HG02938 (cell line): ENCODE measurements at regions not wholly inside any gene's neighbourhood (a gene's known extent, or its start where the extent isn't known, plus 50 kb on each side); places are given as distances from the start of the nearest gene placed in this dataset.

Experiments
- ATAC-seq: cut with Tn5 transposase; IDR thresholded peaks from one replicate; pipeline ENCODE4 v1.9.1; 2021; ENCODE audit warnings: mild to moderate bottlenecking, moderate library complexity; ENCODE audit not compliant: unreplicated experiment

DNA sequence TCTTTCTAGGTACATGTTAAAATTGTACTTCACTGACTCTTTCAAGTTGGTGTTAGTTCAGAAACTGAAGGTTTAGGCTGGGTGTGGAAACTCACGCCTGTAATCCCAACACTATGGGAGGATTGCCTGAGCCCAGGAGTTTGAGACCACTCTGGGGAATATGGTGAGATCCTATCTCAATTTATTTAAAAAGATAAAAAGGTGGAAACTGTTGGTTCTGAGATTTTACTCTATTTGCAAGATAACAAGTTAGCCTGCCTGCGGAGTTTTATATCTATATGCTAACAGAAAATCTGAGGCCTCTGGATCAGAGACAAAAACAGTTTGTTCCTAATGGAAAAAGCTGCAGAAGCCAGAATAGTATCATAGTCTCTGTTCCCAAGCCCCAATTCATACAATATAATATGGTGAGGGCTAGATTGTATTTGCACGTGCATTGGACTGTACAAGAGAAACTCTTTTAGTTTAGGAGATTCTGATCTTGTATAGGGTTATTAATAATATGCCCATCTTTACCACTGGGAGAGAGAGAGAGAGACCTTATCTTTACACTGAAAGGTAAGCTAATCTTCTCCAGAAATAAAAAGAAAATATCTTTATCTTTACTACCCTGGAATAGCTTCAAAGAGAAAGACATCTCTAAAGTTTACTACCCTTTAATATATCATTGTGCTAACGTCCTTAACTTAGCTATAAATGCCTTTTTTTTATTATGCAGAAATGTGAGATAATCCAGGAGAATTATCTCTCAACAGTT lies 1267.6 kb downstream of the OTOL1 start:
- no peak for ATAC-seq

DNA sequence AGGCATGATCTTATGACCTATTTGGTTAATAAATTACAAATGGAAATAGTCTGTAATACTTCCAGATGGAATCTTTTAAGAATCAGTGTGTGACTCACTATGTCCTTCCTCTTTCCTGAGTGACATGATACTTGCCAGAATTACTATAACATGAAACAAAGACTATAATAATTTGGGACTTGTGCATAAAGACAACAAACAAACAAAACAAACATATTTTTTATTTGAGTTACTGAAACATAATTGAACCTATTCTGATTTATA lies 1268.1 kb downstream of the OTOL1 start:
- no peak for ATAC-seq

DNA sequence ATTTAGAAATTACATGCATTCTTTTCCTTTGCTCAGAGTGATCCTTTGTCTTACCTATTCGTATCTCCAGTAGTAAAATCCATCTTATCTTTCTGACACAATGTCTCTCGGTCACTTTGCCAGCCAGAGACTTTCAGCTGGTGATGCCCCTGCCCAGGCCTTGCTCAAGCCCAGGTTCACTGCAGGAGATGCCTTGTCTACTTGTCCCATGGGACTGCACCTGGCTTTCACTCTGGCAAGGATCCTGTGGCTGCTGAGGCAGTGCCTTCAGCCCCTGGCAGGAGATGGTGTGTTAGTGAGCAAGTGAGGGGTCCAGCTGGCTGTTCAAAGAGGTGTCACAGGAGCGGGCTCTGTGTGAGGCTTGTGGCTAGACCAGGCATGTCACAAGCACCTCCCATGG lies 1268.9 kb downstream of the OTOL1 start:
- no peak for ATAC-seq

DNA sequence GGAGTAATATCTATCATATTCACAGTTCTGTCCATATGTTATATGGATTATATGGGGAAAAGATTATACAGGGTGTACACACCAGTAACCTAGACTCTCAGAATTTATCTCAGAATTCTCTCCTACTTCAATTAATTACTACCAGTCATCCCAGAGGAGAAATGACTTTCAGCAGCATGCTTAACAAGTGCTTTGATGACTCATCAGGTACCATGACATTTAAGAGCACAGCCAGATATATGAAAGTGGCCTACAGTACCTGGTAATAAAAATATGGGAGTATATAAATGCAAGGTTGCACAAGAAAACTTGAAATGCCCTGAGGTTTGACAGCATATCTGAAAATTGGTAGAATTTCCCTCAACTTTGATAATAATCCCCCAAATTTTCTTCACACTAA lies 1273.0 kb downstream of the OTOL1 start:
- no peak for ATAC-seq

DNA sequence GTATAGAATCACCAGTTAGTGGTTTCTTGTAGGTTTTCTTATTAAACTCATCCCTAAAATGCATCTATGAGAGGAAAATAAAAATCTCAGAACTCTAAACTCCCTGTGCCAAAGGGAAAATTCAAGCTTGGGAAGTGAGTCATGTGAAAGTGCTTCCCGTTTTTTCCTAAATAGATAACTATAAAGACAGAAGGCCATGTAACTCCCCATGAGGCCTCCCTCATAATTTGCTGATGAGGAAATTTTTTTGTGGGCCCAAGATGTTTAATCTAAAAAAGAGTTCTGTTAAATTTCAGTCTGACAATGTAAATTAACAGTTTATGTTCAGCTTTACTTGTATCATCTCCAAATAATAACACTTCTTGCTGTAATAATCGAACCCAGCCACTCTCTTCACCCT lies 1273.9 kb downstream of the OTOL1 start:
- ATAC-seq: no peak

DNA sequence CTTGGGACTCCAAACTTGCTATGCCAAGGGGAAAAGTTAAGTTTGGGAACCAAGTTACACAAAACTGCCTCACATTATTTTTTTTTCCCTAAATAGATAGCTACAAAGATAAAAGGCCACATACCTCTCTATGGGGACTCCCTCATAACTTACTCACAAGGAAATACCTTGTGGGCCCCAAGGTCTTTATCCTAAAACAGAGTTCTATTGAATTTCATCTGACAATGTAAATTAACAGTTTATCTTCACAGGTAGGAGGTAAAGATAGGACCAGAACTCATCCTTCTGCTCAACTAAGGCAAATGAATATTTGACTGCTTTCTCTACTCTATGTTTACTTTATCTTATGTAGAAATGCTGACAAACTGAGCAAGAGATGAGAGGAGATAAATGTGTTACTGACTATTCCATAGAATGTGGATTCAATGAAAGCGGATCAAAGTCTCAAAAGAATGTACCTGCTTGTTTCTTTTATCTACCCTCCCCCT lies 1278.0 kb downstream of the OTOL1 start:
- ATAC-seq: no peak

DNA sequence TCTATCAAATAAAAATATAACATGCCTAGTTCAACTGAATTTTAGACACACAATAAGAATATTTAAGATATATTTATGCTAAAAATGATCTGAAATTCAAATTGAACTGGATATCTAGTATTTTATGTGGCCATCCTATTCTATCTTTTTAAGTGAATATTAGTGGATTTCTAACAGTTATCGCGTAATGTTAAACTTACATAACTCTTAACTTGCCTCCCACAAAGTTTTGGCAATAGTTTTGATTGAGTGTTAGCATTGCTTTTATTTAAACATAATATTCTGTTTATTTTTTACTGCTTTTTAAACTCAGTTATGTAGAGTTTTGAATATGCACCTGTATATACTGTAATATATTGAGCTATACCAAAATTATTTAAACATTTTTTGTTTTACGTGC lies 1279.5 kb downstream of the OTOL1 start:
- ATAC-seq: no peak

DNA sequence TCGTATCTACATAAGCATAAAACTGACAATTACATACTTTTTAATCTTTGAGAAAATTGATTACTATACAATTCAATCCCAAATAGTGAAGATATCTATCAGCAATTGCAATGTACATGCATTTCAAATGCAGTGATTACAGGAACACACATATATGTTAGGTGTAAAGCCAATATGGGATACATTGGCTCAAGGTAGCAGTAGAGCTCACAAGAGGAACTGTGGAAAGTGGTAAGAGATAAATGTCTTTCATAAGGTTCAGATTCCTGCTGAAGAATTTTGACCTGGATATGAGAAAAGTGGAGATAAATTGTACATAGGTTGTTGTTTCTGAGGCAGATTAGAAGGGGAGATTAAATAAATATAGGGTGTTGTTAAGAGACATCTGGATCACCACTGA lies 1280.5 kb downstream of the OTOL1 start:
- no peak for ATAC-seq

DNA sequence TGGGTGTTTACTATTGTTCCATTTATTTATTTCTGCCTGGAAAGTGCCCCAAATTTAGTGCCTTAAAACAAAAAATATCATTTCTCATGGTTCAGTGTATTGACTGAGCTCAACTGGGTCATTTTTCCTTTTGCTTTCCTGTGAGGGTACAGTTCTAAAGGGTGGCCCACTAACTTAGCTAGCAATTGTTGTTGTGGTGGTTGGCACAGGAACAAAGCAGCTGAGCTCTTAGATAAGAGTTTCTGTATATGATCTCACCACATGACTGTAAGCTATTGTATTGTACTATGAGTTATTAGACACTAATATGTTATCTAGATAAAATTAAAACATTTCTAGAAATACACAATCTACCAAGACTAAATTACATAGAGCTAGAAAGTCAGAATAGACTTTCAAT lies 1283.7 kb downstream of the OTOL1 start:
- no peak for ATAC-seq

DNA sequence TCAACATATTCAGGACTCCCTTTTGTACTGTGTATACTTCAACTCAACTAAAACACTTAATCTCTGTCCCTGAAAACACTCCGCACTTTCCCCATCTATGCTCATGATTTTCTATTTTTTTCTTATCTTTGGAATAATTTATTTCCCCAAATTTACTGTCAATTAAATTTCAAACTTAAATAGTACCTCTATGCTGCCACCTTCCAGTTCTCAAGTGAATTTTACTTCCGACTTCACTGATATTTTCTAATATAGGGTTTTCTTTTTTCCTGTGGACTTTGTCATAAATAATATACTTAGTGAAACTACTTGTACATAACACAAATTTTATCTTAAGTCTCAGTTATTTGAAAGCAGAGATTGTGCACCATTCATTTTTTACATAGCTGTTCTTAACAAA lies 1303.3 kb downstream of the OTOL1 start:
- no peak for ATAC-seq

DNA sequence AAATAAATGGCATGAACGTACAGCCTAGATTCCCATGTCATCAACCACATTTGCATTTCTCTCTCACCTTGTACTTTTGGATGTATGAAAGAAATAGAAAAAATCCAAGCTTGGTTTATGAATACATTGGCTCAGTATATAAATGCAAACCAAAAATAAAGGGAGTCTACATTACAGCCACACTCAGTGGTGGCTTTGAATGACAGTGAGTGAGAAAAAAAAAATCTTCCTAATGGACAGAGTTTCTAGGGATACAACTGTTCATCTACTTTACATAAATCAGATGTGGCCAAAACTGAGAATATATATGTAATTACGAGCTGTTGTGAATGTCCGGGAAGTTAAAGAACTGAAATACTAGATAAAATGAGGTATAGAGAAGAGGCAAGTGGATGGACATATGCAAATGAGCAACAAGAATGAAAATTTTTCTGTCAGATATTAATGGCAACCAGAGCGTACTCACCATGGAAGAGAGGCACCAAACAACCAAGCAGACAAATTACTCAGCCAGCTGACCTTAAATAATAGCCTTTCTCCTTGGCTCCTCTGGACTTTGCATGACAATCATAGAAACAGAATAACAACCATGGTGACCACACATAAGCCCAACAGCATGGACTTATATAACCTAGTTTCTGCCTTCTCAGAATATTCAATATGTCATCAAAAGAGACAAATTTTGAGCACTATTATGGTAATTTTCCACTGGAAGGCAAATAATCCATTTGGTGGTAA lies 1305.8 kb downstream of the OTOL1 start:
- no peak for ATAC-seq

DNA sequence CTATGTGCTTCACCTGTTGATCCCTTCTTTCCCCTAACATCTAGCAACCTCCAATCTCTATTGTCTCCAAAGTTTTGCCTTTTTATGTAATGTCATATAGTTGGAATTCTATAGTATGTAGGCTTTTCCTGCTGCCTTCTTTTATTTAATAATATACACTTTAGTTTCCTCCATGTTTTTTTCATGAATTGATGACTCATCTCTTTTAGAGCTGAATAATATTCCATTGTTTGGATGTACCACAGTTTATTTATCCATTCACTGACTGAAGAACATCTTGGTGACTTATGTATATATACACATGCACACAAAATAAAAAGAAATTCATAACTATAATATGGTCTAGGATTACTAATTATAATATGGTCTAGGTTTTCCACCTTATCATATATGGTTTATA lies 1314.2 kb downstream of the OTOL1 start:
- no peak for ATAC-seq

DNA sequence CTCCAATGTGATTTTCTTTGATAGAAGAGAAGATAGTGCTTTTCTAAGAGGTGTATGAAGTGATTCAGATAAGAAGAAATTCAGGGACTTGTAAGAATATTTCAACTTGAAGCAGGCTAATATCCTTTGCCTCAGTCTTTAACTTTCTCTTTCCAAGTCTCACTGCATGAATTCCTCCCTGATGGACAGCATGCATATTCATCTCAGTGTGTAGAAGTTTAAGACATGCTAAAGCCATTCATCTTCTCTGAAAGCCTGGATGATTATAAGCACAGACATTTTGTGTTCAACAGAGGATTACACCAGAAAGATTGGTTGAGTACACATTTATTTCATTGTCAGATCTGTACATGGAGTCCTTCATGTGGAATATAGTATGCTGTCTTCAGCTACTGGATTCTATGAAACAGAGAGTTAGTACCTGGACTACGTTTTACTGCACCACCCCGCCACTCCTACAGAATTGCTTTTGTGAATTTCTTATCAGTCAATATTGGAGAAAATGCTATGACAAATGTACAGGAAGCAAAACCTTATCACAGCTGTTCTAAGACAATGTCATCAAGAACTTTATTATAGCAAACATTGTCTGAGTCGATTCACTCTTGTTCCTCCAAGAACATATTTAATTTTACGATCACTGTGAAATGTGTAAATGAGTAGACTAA lies 1346.1 kb downstream of the OTOL1 start:
- no peak for ATAC-seq

DNA sequence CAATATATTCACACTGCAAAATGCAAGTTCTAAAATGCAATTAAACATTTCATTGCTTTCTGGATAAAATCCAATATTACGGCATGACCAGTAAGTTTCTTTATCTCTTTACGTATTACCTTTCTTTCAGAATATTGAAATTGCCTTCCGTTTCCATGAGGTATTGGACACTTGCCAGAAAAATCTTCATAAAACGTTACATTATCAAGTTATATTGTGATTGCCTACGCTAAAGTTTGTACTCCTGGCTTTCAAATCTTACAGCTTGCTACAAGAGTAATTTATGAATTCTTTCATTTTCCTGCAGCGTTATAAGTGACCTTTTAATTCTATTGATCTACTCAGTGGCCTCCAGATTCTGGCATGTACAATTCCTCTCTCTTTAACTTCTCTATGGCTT lies 1349.3 kb downstream of the OTOL1 start:
- no peak for ATAC-seq

DNA sequence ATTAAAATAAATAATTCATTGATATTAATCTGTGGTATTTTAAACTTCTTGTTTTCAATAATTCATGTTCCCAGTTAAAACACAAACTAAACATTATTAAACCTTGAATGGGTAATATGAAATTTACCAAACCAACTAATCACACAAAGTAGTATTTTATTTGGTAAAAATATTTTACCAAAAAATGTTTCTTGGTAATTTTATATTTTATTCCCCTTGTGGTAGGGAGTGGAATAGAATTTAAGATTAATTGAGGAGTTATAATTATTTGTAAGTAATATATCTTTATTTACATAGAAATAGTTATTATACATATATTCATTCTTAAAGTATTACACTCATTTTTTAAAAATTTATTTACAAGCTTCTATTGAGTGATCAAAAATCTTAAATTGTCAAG lies 1350.9 kb downstream of the OTOL1 start:
- ATAC-seq: no peak

DNA sequence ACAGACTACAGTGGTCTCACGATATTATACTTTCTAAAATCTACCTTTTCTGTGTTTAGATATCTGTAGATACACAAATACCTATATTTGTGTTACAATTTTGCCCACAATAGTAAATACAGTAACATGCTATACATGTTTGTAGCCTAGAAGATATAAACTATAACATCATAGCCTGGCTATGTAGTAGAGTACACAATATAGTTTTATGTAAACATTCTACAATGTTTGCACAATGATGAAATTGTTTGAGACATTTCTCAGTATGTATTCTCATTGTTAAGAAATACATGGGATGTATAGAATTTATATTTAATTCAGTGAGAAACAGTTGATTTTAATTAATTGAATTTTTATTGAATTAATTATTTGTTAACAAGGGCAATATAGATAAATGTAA lies 1367.0 kb downstream of the OTOL1 start:
- no peak for ATAC-seq

DNA sequence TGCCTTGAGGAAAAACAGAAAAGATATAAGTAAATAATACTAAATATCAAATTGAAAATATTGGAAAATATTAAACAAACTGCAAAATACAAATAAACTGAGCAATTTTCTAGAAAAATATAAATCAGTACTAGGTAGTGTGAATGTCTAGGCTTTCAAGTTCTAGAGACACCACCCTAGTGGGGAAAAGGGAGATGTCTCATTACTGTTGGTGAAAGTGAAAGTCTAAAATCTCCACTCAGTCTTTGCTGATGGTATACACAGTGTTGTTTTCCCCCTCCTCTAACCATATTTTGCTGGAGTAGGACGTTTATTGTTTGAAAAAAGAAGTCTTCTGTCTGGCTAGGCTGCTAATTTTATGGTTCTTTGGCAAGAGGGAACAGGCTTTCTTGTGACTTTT lies 1368.9 kb downstream of the OTOL1 start:
- ATAC-seq: no peak

DNA sequence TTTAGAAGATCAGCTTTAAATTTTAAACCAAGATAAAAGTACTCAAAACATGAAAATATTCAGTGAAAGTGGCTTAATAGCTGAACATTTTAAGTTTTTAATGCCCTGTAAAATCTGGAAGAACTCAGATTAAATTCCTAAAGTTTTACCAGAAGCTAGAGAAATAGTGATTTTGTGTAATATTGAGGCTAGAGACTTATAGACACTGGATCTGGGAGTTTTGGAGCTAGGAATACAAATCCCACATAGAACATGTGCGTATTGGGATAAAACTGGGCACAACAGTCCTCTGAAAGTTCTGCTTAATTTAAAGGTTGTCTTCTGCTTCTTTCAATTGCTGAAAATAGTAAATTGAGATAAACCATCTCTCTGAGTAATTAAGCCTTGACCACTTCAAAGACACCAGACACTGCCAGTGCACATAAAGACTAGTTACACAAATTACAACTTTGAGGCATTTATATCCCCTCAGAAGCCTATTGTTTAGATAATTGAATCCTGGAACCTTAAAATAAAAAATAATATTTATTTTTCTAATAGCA lies 1382.5 kb downstream of the OTOL1 start:
- ATAC-seq: no peak

DNA sequence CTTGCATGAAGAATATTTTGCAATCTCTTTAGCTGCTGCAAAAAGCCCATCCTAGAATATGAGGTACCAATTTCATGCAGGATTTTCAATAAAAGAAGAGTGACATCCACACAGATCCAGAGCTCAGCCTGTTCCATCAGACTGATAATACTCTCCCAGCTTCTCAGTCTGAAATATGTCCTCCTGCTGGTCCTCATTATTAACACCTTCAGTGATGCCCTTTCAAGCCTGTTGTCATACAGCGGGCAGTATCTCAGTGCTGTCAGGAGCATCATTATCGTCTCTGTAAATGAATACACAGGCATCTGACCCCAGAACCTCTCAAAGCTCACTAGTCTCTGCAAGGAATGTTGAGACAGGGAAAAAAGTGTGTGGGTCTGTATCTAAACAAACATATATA lies 1387.8 kb downstream of the OTOL1 start:
- no peak for ATAC-seq

DNA sequence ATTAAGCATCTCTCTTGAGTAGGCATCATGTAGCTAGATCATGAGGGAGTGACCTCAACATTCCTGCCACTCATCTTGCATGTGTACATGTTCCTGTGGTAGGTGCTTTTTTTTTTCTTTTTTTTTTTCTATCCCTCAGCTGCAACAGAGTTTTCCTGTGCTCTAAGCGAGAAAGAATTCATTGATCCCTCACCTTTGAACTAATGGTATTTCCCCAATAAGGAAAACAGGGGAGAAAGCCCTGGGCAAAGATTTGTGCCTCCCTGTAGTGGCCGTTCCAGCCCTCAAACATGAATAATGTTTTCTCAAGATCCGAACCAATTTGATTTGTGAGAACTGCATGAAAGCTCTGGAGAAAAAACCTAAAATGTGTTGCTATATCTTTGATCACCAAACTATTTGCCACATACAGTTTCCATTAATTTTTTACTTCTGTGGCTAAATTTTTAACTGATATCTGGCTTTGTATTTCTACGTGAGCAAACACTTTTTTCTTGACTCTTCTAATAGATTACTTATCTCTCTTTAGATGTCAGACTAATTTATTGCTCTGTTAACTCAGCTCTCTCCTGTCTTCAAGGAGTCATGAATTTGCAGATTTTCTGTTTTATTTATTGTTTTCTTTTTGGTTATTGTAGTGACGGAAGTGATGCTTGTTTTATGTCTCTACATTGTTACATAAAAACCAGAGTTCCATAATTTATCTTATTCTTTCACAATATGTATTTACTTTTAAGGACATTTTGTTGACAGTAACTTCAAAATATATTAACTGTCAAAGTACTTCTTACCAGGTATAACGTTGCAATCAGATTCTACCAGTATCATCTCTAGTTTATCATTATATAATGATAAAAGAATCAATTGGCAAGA lies 1396.5 kb downstream of the OTOL1 start:
- ATAC-seq: no peak

DNA sequence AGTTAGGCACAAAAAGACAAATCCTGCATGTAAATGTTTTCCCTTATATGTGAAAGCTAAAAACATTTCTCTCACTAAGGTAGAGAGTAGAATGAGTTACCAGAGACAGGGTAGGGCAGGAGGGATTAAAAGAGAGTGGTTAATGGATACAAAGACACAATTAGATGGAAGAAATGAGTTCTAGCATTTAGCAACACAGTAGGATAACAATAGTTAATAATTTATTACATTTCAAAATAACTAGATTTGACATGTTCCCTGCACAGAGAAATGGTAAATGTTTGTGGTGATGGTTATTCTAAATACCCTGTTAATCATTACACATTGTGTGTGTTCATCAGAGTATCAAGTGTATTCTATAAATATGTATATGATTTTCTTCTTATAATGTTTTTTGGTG lies 1400.7 kb downstream of the OTOL1 start:
- ATAC-seq: no peak
